Endothelial cell (in vitro differentiated cells): ENCODE measurements at regions not wholly inside any gene's neighbourhood (a gene's known extent, or its start where the extent isn't known, plus 50 kb on each side); places are given as distances from the start of the nearest gene placed in this dataset.

Source experiments
- DNase-seq: peaks from one replicate; pipeline ENCODE4 v3.0.0; 2021; ENCODE audit warnings: low spot score
- H3K27ac Mint-ChIP-seq: one replicate; pipeline ENCODE4 v1.8.0; 2021; ENCODE audit warnings: mixed read lengths, inconsistent platforms; ENCODE audit not compliant: unreplicated experiment
- H3K27me3 Mint-ChIP-seq: one replicate; pipeline ENCODE4 v1.8.0; 2021; ENCODE audit warnings: mild to moderate bottlenecking, moderate library complexity, mixed read lengths, inconsistent platforms; ENCODE audit not compliant: unreplicated experiment
- H3K36me3 Mint-ChIP-seq: one replicate; pipeline ENCODE4 v1.8.0; 2021; ENCODE audit warnings: mild to moderate bottlenecking, low read depth, mixed read lengths, inconsistent platforms; ENCODE audit not compliant: unreplicated experiment
- H3K4me1 Mint-ChIP-seq: one replicate; pipeline ENCODE4 v1.8.0; 2021; ENCODE audit warnings: mild to moderate bottlenecking, mixed read lengths, inconsistent platforms; ENCODE audit not compliant: unreplicated experiment
- H3K4me3 Mint-ChIP-seq: one replicate; pipeline ENCODE4 v1.8.0; 2021; ENCODE audit warnings: mild to moderate bottlenecking, mixed read lengths, inconsistent platforms; ENCODE audit not compliant: unreplicated experiment
- H3K9me3 Mint-ChIP-seq: one replicate; pipeline ENCODE4 v1.8.0; 2021; ENCODE audit warnings: mixed read lengths, inconsistent platforms; ENCODE audit not compliant: unreplicated experiment
- CTCF ChIP-seq: fragments of 200-600 bp; sonication (generic); IDR thresholded peaks from one replicate; pipeline ENCODE4 v1.5.0; 2021; ENCODE audit warnings: antibody characterized with exemption; ENCODE audit not compliant: unreplicated experiment

DNA sequence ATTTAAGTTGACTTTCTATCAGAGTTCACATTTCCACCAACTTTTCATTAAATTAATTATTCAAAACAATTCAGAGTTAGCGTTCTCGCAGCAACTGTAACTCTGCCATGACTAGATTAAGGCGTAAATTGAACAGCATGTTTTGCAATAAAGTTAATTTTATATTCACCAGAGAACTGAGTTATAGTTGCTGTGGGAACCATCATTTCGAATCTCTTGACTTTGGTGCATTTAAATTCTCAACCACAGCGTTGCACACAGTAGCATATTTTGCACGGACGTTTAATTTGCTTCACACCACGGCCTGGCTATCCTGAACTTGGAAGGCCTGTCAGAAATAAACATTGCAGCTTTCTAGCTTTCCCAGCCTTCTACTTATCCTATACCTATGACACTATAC lies 144.3 kb upstream of the WWC1 start:
- Mint-ChIP-seq H3K9me3 (no peaks in the 10 kb centered on the region), H3K4me3 (no peak overlapping the region)

GRCh38 chr5:168147568-168148360 lies 143.7 kb upstream of the WWC1 start:
- H3K36me3 Mint-ChIP-seq, result no peaks in the 10 kb centered on the region
- H3K27ac Mint-ChIP-seq, result no peak overlapping the region
- H3K4me3 Mint-ChIP-seq, result no peak overlapping the region
- no peaks in the 10 kb centered on the region for H3K27me3 Mint-ChIP-seq
- no peak for DNase-seq
- no peaks in the 10 kb centered on the region for H3K9me3 Mint-ChIP-seq
- peaks cover 2% of the 10 kb centered on the region for H3K4me1 Mint-ChIP-seq
- TF ChIP-seq CTCF, result no peak

More for the DNA sequence above, 144.3 kb upstream of the WWC1 start:
- TF ChIP-seq CTCF, result no peak
- no peak for DNase-seq
- no peak overlapping the region for H3K27ac Mint-ChIP-seq
- no peaks in the 10 kb centered on the region for H3K36me3 Mint-ChIP-seq
- H3K27me3 Mint-ChIP-seq, result no peaks in the 10 kb centered on the region
- H3K4me1 Mint-ChIP-seq, result peaks cover 2% of the 10 kb centered on the region

GRCh38 chr5:168151041-168151440 lies 140.4 kb upstream of the WWC1 start:
- no peak overlapping the region for H3K27ac Mint-ChIP-seq
- H3K36me3 Mint-ChIP-seq, result no peaks in the 10 kb centered on the region
- H3K4me3 Mint-ChIP-seq, result no peak overlapping the region
- peaks cover 1% of the 10 kb centered on the region for H3K4me1 Mint-ChIP-seq
- DNase-seq, result no peak
- no peak for TF ChIP-seq CTCF
- no peaks in the 10 kb centered on the region for H3K9me3 Mint-ChIP-seq
- H3K27me3 Mint-ChIP-seq, result peaks cover 2% of the 10 kb centered on the region

GRCh38 chr5:168152660-168153059 lies 138.8 kb upstream of the WWC1 start:
- no peak for TF ChIP-seq CTCF
- H3K4me3 Mint-ChIP-seq, result no peak overlapping the region
- no peaks in the 10 kb centered on the region for H3K36me3 Mint-ChIP-seq
- no peaks in the 10 kb centered on the region for H3K4me1 Mint-ChIP-seq
- no peak overlapping the region for H3K27ac Mint-ChIP-seq
- no peak for DNase-seq
- peaks cover 6% of the 10 kb centered on the region for H3K27me3 Mint-ChIP-seq
- H3K9me3 Mint-ChIP-seq, result no peaks in the 10 kb centered on the region

- no peak for DNase-seq
- peaks cover 7% of the 10 kb centered on the region for H3K27me3 Mint-ChIP-seq
- H3K4me1 Mint-ChIP-seq, result no peaks in the 10 kb centered on the region
- no peak for TF ChIP-seq CTCF
- H3K27ac Mint-ChIP-seq, result no peak overlapping the region
- H3K9me3 Mint-ChIP-seq, result no peaks in the 10 kb centered on the region
- no peaks in the 10 kb centered on the region for H3K36me3 Mint-ChIP-seq
- no peak overlapping the region for H3K4me3 Mint-ChIP-seq
Observed at GRCh38 chr5:168153263-168153875, 138.1 kb upstream of the WWC1 start.
